GM12872 (cell line): ENCODE measurements at regions not wholly inside any gene's neighbourhood (a gene's known extent, or its start where the extent isn't known, plus 50 kb on each side); places are given as distances from the start of the nearest gene placed in this dataset.

ENCODE experiments used
- CTCF ChIP-seq: IDR thresholded peaks from 3 replicates; pipeline ENCODE4 v1.5.1; 2011; ENCODE audit warnings: low read depth, mild to moderate bottlenecking, low read length, moderate library complexity; ENCODE audit not compliant: insufficient read depth

- no peak for TF ChIP-seq CTCF
Measured at GRCh38 chr7:46723003-46723402, 801.9 kb upstream of the IGFBP3 start.

DNA sequence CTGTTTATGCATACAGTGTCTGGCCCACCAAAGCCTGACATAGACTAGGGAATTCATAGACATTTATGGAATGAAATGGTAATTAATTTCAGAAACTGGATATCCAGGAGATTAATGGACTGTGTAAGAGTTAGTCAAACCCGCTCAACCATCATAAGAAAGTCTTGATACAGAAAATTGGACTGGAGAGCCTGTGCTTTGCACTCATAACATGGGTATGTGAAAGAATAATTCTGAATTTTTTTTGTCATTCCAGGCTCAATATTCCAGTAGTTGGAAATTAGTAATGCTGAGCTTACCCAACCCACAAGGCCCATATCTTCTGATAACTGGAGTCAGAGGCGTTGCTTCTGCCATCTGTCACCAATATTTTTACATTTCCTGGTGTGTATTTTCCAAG, 799.7 kb upstream of the IGFBP3 start:
- no peak for TF ChIP-seq CTCF

DNA sequence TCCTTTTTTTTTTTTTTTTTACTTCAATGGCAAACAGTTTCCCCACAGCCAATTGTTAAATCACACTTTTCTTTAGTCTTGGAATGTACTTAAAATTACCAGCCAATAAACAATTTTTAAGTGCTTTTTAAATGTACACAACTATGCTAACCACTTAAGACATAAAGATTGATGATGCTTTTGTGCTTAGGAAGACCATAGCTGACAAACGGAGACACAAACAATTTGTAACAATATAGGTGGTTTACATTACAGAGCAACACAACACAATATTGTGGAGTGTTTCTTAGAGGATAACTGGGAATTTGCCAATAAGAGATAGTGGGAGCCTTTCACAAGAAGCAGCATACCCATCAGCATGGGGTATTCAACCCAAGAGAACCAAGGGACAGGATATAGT, 798.5 kb upstream of the IGFBP3 start:
- no peak for TF ChIP-seq CTCF

GRCh38 chr7:46716926-46717325, 795.9 kb upstream of the IGFBP3 start:
- no peak for TF ChIP-seq CTCF

GRCh38 chr7:46715579-46715978, 794.5 kb upstream of the IGFBP3 start:
- TF ChIP-seq CTCF = no peak

DNA sequence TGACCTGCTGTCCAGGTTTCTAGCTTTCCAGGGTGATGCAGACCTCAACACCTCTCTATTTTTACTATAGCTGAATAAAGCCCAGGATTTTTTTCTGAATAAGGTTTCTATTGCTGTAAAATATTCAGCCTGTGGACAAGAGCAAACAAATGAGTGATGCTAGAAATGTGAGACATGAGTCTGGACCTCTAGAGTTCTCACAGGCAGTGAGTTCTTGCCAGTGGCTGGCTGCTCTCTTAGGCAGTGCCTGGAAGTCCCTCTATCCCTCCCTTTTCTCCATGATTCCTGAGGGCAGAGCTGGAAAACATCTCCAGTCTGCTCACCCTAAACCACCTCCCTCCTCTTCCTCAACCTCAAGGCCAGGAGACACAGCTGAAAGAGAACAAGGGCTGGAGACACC, 793.8 kb upstream of the IGFBP3 start:
- no peak for TF ChIP-seq CTCF

DNA sequence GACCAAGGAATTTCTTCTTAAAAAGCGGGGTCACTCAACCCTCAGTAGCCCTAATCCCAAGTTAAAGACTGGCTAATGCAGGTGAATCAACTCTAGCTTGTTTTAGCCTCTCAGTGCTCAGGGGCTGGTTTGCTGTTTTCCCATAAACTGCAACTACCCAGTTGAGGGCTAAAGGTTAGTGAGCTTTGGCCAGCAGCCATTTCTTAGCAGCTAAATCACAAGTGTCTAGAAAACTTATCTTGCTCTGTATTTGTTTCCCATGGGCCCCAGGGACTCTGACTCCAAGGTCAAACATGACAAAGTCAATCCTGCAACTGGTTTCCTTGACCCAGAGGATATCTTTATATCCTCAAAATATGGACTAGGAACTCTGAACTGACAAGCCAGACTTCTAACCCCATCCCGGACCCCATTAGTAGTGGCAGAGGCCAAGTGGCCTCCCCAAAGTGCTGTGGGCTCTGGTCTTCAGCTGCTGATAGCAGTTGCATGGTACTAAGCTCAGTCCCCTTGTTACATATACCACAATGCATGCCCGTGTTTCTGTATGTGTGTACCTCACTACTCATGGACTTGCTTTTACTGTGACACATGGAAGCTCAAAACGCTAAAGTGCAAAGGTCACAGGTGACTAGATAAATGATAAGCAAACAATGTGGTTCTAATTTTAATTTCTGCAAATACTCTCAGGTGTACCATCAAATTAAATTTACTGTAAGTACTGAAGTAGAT, 793.0 kb upstream of the IGFBP3 start:
- no peak for TF ChIP-seq CTCF
